ENCODE measurements at regions not wholly inside any gene's neighbourhood (a gene's known extent, or its start where the extent isn't known, plus 50 kb on each side); places are given as distances from the start of the nearest gene placed in this dataset.
"Not testable (repeated sequence)": the region's sequence is repeated elsewhere in the genome, so short reads cannot be mapped to it uniquely, and the experiment has no call there.

DNA sequence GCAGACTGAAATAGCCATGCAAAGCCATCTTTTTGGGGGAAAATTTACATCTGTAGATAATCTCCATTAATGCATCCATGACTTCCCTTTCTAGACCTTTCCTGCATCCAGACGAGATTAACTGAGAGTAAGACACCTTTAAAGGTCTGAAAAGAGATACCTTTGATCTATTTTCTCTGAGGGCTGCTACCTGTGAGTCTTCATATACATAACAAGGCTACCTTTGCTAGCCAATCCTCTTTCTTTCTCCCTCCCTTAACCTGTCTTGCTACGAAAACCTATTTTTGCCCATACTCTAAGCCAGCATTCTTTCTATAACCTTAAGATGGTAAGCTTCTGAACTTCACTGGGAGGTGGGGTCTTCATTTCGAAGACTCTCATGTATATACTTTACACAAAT is 908.5 kb upstream of the FBXO33 start:
- Histone ChIP-seq H3K79me2 (replicated peaks; ENCODE audit: insufficient read depth, low read length) (no peaks in the 10 kb centered on the region), H4K20me1 (ENCODE audit: insufficient read depth) (no peaks in the 10 kb centered on the region), H3K9me2 (ENCODE audit: insufficient read depth, low read length) (no peaks in the 10 kb centered on the region), H3K27me3 (ENCODE audit: insufficient read depth, low read depth, low read length) (no peaks in the 10 kb centered on the region), H3K9me3 (ENCODE audit: low read length) (no peaks in the 10 kb centered on the region), H3K4me3 (ENCODE audit: low read length) (no peak overlapping the region), H3K27ac (ENCODE audit: low read length) (no peak overlapping the region), H3K36me3 (ENCODE audit: insufficient read depth, low read length) (no peaks in the 10 kb centered on the region), H3K4me2 (ENCODE audit: low read length) (no peak overlapping the region), H2AFZ (ENCODE audit: low read depth, low read length) (no peak overlapping the region), H3K9ac (ENCODE audit: low read length) (no peak overlapping the region), H3F3A (ENCODE audit: insufficient read depth, low read length, poor library complexity, severe bottlenecking) (no peaks in the 10 kb centered on the region)
- TF ChIP-seq SMC3 (conservative IDR thresholded peaks at IDR 0.05; ENCODE audit: poor library complexity) (no peak), TAF1 (IDR thresholded peaks at IDR 0.05; ENCODE audit: low read depth) (no peak), MXI1 (conservative IDR thresholded peaks at IDR 0.05; ENCODE audit: poor library complexity, severe bottlenecking) (no peak), EP300 (conservative IDR thresholded peaks at IDR 0.05; ENCODE audit: poor library complexity, severe bottlenecking) (no peak), EZH2 (IDR thresholded peaks at IDR 0.05; ENCODE audit: borderline replicate concordance, insufficient read depth, low read length, poor library complexity, severe bottlenecking) (no peak), RAD21 (conservative IDR thresholded peaks at IDR 0.05) (no peak), POLR2AphosphoS5 (IDR thresholded peaks at IDR 0.05) (no peak), REST (IDR thresholded peaks at IDR 0.05; ENCODE audit: borderline replicate concordance) (no peak)
- TF ChIP-seq, protein P1, sequence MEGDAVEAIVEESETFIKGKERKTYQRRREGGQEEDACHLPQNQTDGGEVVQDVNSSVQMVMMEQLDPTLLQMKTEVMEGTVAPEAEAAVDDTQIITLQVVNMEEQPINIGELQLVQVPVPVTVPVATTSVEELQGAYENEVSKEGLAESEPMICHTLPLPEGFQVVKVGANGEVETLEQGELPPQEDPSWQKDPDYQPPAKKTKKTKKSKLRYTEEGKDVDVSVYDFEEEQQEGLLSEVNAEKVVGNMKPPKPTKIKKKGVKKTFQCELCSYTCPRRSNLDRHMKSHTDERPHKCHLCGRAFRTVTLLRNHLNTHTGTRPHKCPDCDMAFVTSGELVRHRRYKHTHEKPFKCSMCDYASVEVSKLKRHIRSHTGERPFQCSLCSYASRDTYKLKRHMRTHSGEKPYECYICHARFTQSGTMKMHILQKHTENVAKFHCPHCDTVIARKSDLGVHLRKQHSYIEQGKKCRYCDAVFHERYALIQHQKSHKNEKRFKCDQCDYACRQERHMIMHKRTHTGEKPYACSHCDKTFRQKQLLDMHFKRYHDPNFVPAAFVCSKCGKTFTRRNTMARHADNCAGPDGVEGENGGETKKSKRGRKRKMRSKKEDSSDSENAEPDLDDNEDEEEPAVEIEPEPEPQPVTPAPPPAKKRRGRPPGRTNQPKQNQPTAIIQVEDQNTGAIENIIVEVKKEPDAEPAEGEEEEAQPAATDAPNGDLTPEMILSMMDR (IDR thresholded peaks at IDR 0.05; ENCODE audit: poor library complexity, severe bottlenecking), result no peak

DNA sequence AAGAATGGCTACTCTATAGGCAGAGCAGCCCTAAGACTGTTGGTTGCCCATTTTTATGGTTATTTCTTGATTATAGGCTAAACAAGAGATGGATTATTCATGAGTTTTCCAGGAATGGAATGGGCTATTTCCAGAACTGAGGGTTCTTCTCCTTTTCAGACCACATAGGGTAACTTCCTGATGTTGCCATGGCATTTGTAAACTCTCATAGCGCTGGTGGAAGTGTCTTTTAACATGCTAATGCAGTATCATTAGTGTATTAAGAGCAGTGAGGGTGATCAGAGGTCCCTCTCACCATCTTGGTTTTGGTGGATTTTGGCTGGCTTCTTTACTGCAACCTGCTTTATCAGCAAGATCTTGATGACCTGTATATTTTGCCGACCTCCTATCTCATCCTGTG is 904.6 kb upstream of the FBXO33 start:
- no peak overlapping the region for H3K9ac ChIP-seq (ENCODE audit: low read length)
- no peak overlapping the region for H3K27ac ChIP-seq (ENCODE audit: low read length)
- no peak overlapping the region for H2AFZ ChIP-seq (ENCODE audit: low read depth, low read length)
- H3K4me2 ChIP-seq (ENCODE audit: low read length), result no peak overlapping the region
- no peaks in the 10 kb centered on the region for H3K27me3 ChIP-seq (ENCODE audit: insufficient read depth, low read depth, low read length)
- no peaks in the 10 kb centered on the region for H3K79me2 ChIP-seq (replicated peaks; ENCODE audit: insufficient read depth, low read length)
- TF ChIP-seq TAF1 (IDR thresholded peaks at IDR 0.05; ENCODE audit: low read depth) (no peak), REST (IDR thresholded peaks at IDR 0.05; ENCODE audit: borderline replicate concordance) (no peak), EZH2 (IDR thresholded peaks at IDR 0.05; ENCODE audit: borderline replicate concordance, insufficient read depth, low read length, poor library complexity, severe bottlenecking) (no peak), MXI1 (conservative IDR thresholded peaks at IDR 0.05; ENCODE audit: poor library complexity, severe bottlenecking) (no peak)
- TF ChIP-seq, protein P1 (IDR thresholded peaks at IDR 0.05; ENCODE audit: poor library complexity, severe bottlenecking), result no peak
- H4K20me1 ChIP-seq (ENCODE audit: insufficient read depth), result no peaks in the 10 kb centered on the region
- no peaks in the 10 kb centered on the region for H3F3A ChIP-seq (ENCODE audit: insufficient read depth, low read length, poor library complexity, severe bottlenecking)
- H3K9me3 ChIP-seq (ENCODE audit: low read length), result no peaks in the 10 kb centered on the region
- H3K36me3 ChIP-seq (ENCODE audit: insufficient read depth, low read length), result no peaks in the 10 kb centered on the region
- H3K9me2 ChIP-seq (ENCODE audit: insufficient read depth, low read length), result no peaks in the 10 kb centered on the region
- no peak overlapping the region for H3K4me3 ChIP-seq (ENCODE audit: low read length)

- not testable (repeated sequence) for H3K79me2 ChIP-seq (replicated peaks; ENCODE audit: insufficient read depth, low read length); H3K36me3 ChIP-seq (ENCODE audit: insufficient read depth, low read length); H3K9me2 ChIP-seq (ENCODE audit: insufficient read depth, low read length); H3K9me3 ChIP-seq (ENCODE audit: low read length); H3F3A ChIP-seq (ENCODE audit: insufficient read depth, low read length, poor library complexity, severe bottlenecking); H2AFZ ChIP-seq (ENCODE audit: low read depth, low read length); H3K4me3 ChIP-seq (ENCODE audit: low read length); H3K9ac ChIP-seq (ENCODE audit: low read length); H3K27me3 ChIP-seq (ENCODE audit: insufficient read depth, low read depth, low read length); H3K27ac ChIP-seq (ENCODE audit: low read length); H3K4me2 ChIP-seq (ENCODE audit: low read length); H4K20me1 ChIP-seq (ENCODE audit: insufficient read depth)
Measured at GRCh38 chr14:40326519-40326918, 894.3 kb upstream of the FBXO33 start.

Data from neural cell (in vitro differentiated cells).